Trophoblast cell (in vitro differentiated cells and primary cell): ENCODE measurements at regions not wholly inside any gene's neighbourhood (a gene's known extent, or its start where the extent isn't known, plus 50 kb on each side); places are given as distances from the start of the nearest gene placed in this dataset.

ENCODE experiments used
- DNase-seq, 2 donors: peaks; one replicate each; pipeline ENCODE4 v3.0.0-alpha.2; 2016
- H2AFZ ChIP-seq: 2 replicates; pipeline ENCODE4 v1.6.1; 2013; ENCODE audit warnings: low read length, moderate library complexity, mild to moderate bottlenecking; ENCODE audit not compliant: insufficient read depth, poor library complexity
- H2AK5ac ChIP-seq: 2 replicates; pipeline ENCODE4 v1.6.1; 2013; ENCODE audit warnings: mild to moderate bottlenecking, low read length
- H2BK120ac ChIP-seq: 2 replicates; pipeline ENCODE4 v1.6.1; 2013; ENCODE audit warnings: low read length, mild to moderate bottlenecking, moderate library complexity; ENCODE audit not compliant: insufficient read depth, poor library complexity
- H2BK12ac ChIP-seq: 2 replicates; pipeline ENCODE4 v1.6.1; 2013; ENCODE audit warnings: mild to moderate bottlenecking, low read length, moderate library complexity
- H2BK5ac ChIP-seq: 2 replicates; pipeline ENCODE4 v1.6.1; 2013; ENCODE audit warnings: low read length, low read depth, moderate library complexity, mild to moderate bottlenecking; ENCODE audit not compliant: poor library complexity
- H3K14ac ChIP-seq: 2 replicates; pipeline ENCODE4 v1.6.1; 2013; ENCODE audit warnings: mild to moderate bottlenecking, low read length
- H3K18ac ChIP-seq: 2 replicates; pipeline ENCODE4 v1.6.1; 2013; ENCODE audit warnings: mild to moderate bottlenecking, low read length
- H3K23ac ChIP-seq: 2 replicates; pipeline ENCODE4 v1.6.1; 2013; ENCODE audit warnings: low read length
- H3K27ac ChIP-seq: 2 replicates; pipeline ENCODE4 v1.5.1; 2013; ENCODE audit warnings: low read depth, mild to moderate bottlenecking, inconsistent platforms, low read length, moderate library complexity
- H3K27me3 ChIP-seq: 2 replicates; pipeline ENCODE4 v1.6.1; 2013; ENCODE audit warnings: inconsistent platforms, mild to moderate bottlenecking, low read length, moderate library complexity; ENCODE audit not compliant: insufficient read depth
- H3K36me3 ChIP-seq, 2 experiments: 1 replicate in 1 of 2; 2 replicates in 1 of 2; pipeline ENCODE4 v1.6.1; 2013; ENCODE audit warnings: low read length in 2 of 2, mild to moderate bottlenecking in 2 of 2, moderate library complexity in 1 of 2; ENCODE audit not compliant: insufficient read depth in 2 of 2, control insufficient read depth in 1 of 2
- H3K4ac ChIP-seq: 2 replicates; pipeline ENCODE4 v1.6.1; 2013; ENCODE audit warnings: low read depth, mild to moderate bottlenecking, low read length, moderate library complexity
- H3K4me1 ChIP-seq, 2 experiments: 1 replicate in 1 of 2; 2 replicates in 1 of 2; pipeline ENCODE4 v1.6.1; 2013; ENCODE audit warnings: low read length in 2 of 2, mild to moderate bottlenecking in 2 of 2, moderate library complexity in 1 of 2; ENCODE audit not compliant: insufficient read depth in 2 of 2, control insufficient read depth in 1 of 2
- H3K4me2 ChIP-seq: 2 replicates; pipeline ENCODE4 v1.6.1; 2013; ENCODE audit warnings: inconsistent platforms, mild to moderate bottlenecking, low read length, moderate library complexity
- H3K4me3 ChIP-seq: 2 replicates; pipeline ENCODE4 v1.5.1; 2013; ENCODE audit warnings: mild to moderate bottlenecking, low read depth, low read length, inconsistent platforms
- H3K79me1 ChIP-seq: one replicate; pipeline ENCODE4 v1.6.1; 2013; ENCODE audit warnings: low read length
- H3K79me2 ChIP-seq: 2 replicates; pipeline ENCODE4 v1.6.1; 2013; ENCODE audit warnings: low read length, mild to moderate bottlenecking; ENCODE audit not compliant: control insufficient read depth, insufficient read depth, poor library complexity
- H3K9ac ChIP-seq: 2 replicates; pipeline ENCODE4 v1.6.1; 2013; ENCODE audit warnings: mild to moderate bottlenecking, low read length
- H3K9me3 ChIP-seq: 2 replicates; pipeline ENCODE4 v1.6.1; 2013; ENCODE audit warnings: low read depth, mild to moderate bottlenecking, control low read depth, inconsistent platforms, low read length; ENCODE audit not compliant: insufficient read depth
- H4K12ac ChIP-seq: 2 replicates; pipeline ENCODE4 v1.6.1; 2013; ENCODE audit warnings: low read depth, mild to moderate bottlenecking, low read length, moderate library complexity
- H4K8ac ChIP-seq: 2 replicates; pipeline ENCODE4 v1.6.1; 2013; ENCODE audit warnings: low read depth, mild to moderate bottlenecking, low read length, moderate library complexity
- H4K91ac ChIP-seq: one replicate; pipeline ENCODE4 v1.6.1; 2013; ENCODE audit warnings: low read depth, mild to moderate bottlenecking, low read length, moderate library complexity
- WGBS: extraction: QIAGEN DNeasy Blood & Tissue Kit; methylation state at CpG from one replicate; pipeline ENCODE4 v1.1.7; 2013; ENCODE audit warnings: missing lambda C conversion rate; ENCODE audit not compliant: insufficient read length, insufficient coverage; ENCODE audit errors: extremely low coverage; 5-methylcytosine and 5-hydroxymethylcytosine counted together

- Histone ChIP-seq H4K91ac (no peak overlapping the region), H2AFZ (no peak overlapping the region), H3K79me2 (no peaks in the 10 kb centered on the region), H3K4me1 (no peaks in the 10 kb centered on the region), H3K27ac (no peak overlapping the region), H2AK5ac (no peak overlapping the region), H3K4me3 (no peak overlapping the region), H3K23ac (no peak overlapping the region), H2BK5ac (no peak overlapping the region), H3K9me3 (no peaks in the 10 kb centered on the region), H2BK12ac (no peak overlapping the region), H3K18ac (no peak overlapping the region), H3K14ac (no peak overlapping the region), H3K79me1 (no peaks in the 10 kb centered on the region), H4K8ac (no peak overlapping the region), H3K27me3 (no peaks in the 10 kb centered on the region), H3K4me2 (no peak overlapping the region), H3K36me3 (no peaks in the 10 kb centered on the region), H2BK120ac (no peak overlapping the region), H4K12ac (no peak overlapping the region), H3K9ac (no peak overlapping the region), H3K4ac (no peak overlapping the region)
- DNase-seq: peak; percentile 16 to 68
- no CpG with 5 or more reads among the region's 1 CpG for WGBS
Observed at GRCh38 chr13:71320452-71320851, 546.6 kb downstream of the DACH1 start.

GRCh38 chr13:71316792-71317363 is 550.1 kb downstream of the DACH1 start:
- H3K36me3 ChIP-seq: no peaks in the 10 kb centered on the region
- H3K4me3 ChIP-seq: no peak overlapping the region
- no peak overlapping the region for H3K27ac ChIP-seq
- H3K9ac ChIP-seq: no peak overlapping the region
- no peak overlapping the region for H3K23ac ChIP-seq
- no peak overlapping the region for H3K4me2 ChIP-seq
- DNase-seq: no peak
- H3K4me1 ChIP-seq: no peaks in the 10 kb centered on the region
- H4K8ac ChIP-seq: no peak overlapping the region
- H3K14ac ChIP-seq: no peak overlapping the region
- no peaks in the 10 kb centered on the region for H3K27me3 ChIP-seq
- no peak overlapping the region for H2AFZ ChIP-seq
- no peak overlapping the region for H3K4ac ChIP-seq
- H3K79me2 ChIP-seq: no peaks in the 10 kb centered on the region
- no peak overlapping the region for H3K18ac ChIP-seq
- no peak overlapping the region for H4K91ac ChIP-seq
- no peaks in the 10 kb centered on the region for H3K9me3 ChIP-seq
- WGBS: no CpG with 5 or more reads among the region's 3 CpGs
- H3K79me1 ChIP-seq: no peaks in the 10 kb centered on the region
- no peak overlapping the region for H4K12ac ChIP-seq
- H2BK12ac ChIP-seq: no peak overlapping the region
- H2AK5ac ChIP-seq: no peak overlapping the region
- H2BK120ac ChIP-seq: no peak overlapping the region
- H2BK5ac ChIP-seq: no peak overlapping the region

DNA sequence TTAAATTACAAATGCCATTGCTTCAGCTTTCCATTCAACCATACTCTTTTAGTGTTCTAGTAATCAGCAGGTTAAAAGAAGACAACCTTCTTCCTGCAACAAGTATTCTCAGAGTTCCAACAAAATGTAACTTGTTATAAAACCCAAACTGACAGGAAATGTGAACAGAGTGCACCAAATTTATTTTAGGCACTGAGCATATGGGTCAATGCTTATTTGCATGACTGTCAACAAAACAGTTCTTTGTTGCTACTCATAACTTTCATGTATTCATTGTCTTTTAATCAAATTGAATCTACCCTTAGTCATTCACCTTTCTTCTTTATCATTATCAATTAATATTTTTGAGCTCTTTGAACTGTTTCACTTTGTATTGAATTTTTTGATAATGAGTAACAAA is 554.1 kb downstream of the DACH1 start:
- no peaks in the 10 kb centered on the region for H3K27me3 ChIP-seq
- H2AK5ac ChIP-seq: no peak overlapping the region
- no peak overlapping the region for H3K27ac ChIP-seq
- H2AFZ ChIP-seq: no peak overlapping the region
- no peak overlapping the region for H3K4ac ChIP-seq
- H3K4me1 ChIP-seq: no peaks in the 10 kb centered on the region
- no peak overlapping the region for H4K12ac ChIP-seq
- no peak overlapping the region for H2BK12ac ChIP-seq
- H2BK5ac ChIP-seq: no peak overlapping the region
- H3K4me3 ChIP-seq: no peak overlapping the region
- no peak for DNase-seq
- no peaks in the 10 kb centered on the region for H3K36me3 ChIP-seq
- no peak overlapping the region for H3K14ac ChIP-seq
- H3K79me2 ChIP-seq: no peaks in the 10 kb centered on the region
- H3K23ac ChIP-seq: no peak overlapping the region
- no peak overlapping the region for H4K8ac ChIP-seq
- no peak overlapping the region for H3K4me2 ChIP-seq
- no peak overlapping the region for H3K9ac ChIP-seq
- H4K91ac ChIP-seq: no peak overlapping the region
- H2BK120ac ChIP-seq: no peak overlapping the region
- H3K9me3 ChIP-seq: no peaks in the 10 kb centered on the region
- no peaks in the 10 kb centered on the region for H3K79me1 ChIP-seq
- no peak overlapping the region for H3K18ac ChIP-seq

GRCh38 chr13:71309905-71310304 is 557.1 kb downstream of the DACH1 start:
- H3K4me2 ChIP-seq: no peak overlapping the region
- H2BK12ac ChIP-seq: no peak overlapping the region
- H3K4me3 ChIP-seq: no peak overlapping the region
- no CpG with 5 or more reads among the region's 4 CpGs for WGBS
- H3K79me2 ChIP-seq: no peaks in the 10 kb centered on the region
- no peak overlapping the region for H2BK5ac ChIP-seq
- no peak for DNase-seq
- no peak overlapping the region for H3K14ac ChIP-seq
- H4K12ac ChIP-seq: no peak overlapping the region
- H2AK5ac ChIP-seq: no peak overlapping the region
- H3K4me1 ChIP-seq: no peaks in the 10 kb centered on the region
- no peak overlapping the region for H3K9ac ChIP-seq
- no peak overlapping the region for H3K27ac ChIP-seq
- H4K91ac ChIP-seq: no peak overlapping the region
- no peaks in the 10 kb centered on the region for H3K36me3 ChIP-seq
- no peaks in the 10 kb centered on the region for H3K9me3 ChIP-seq
- H3K27me3 ChIP-seq: no peaks in the 10 kb centered on the region
- H3K23ac ChIP-seq: no peak overlapping the region
- H2AFZ ChIP-seq: no peak overlapping the region
- H3K4ac ChIP-seq: no peak overlapping the region
- H3K79me1 ChIP-seq: no peaks in the 10 kb centered on the region
- no peak overlapping the region for H4K8ac ChIP-seq
- H2BK120ac ChIP-seq: no peak overlapping the region
- H3K18ac ChIP-seq: no peak overlapping the region
